ENCODE measurements at regions not wholly inside any gene's neighbourhood (a gene's known extent, or its start where the extent isn't known, plus 50 kb on each side); places are given as distances from the start of the nearest gene placed in this dataset.

GRCh38 chr6:85041376-85041775 lies 277.0 kb upstream of the TBX18 start:
- TF ChIP-seq POLR2A (IDR thresholded peaks at IDR 0.05; ENCODE audit: extremely low read depth, insufficient read length) (no peak), MYC (IDR thresholded peaks at IDR 0.05; ENCODE audit: low read depth, low read length) (no peak), CTCF (IDR thresholded peaks at IDR 0.05; ENCODE audit: low read depth, low read length) (no peak), MAX (IDR thresholded peaks at IDR 0.05; ENCODE audit: low read depth, low read length) (no peak)
- DNase-seq (ENCODE audit: low read depth): peak; percentile 42
- H3K4me3 ChIP-seq (ENCODE audit: low read depth, low read length): no peak overlapping the region

- TF ChIP-seq POLR2A (IDR thresholded peaks at IDR 0.05; ENCODE audit: extremely low read depth, insufficient read length) (no peak), MAX (IDR thresholded peaks at IDR 0.05; ENCODE audit: low read depth, low read length) (no peak), MYC (IDR thresholded peaks at IDR 0.05; ENCODE audit: low read depth, low read length) (no peak), CTCF (IDR thresholded peaks at IDR 0.05; ENCODE audit: low read depth, low read length) (no peak)
- DNase-seq (ENCODE audit: low read depth): no peak
- H3K4me3 ChIP-seq (ENCODE audit: low read depth, low read length): no peak overlapping the region
Observed at GRCh38 chr6:85037221-85037620, 272.8 kb upstream of the TBX18 start.

GRCh38 chr6:85035766-85036165 lies 271.4 kb upstream of the TBX18 start:
- no peak overlapping the region for H3K4me3 ChIP-seq (ENCODE audit: low read depth, low read length)
- no peak for DNase-seq (ENCODE audit: low read depth)
- no peak for TF ChIP-seq MYC (IDR thresholded peaks at IDR 0.05; ENCODE audit: low read depth, low read length)
- TF ChIP-seq MAX (IDR thresholded peaks at IDR 0.05; ENCODE audit: low read depth, low read length): no peak
- TF ChIP-seq CTCF (IDR thresholded peaks at IDR 0.05; ENCODE audit: low read depth, low read length): no peak
- no peak for TF ChIP-seq POLR2A (IDR thresholded peaks at IDR 0.05; ENCODE audit: extremely low read depth, insufficient read length)

- TF ChIP-seq MYC (IDR thresholded peaks at IDR 0.05; ENCODE audit: low read depth, low read length) (no peak), POLR2A (IDR thresholded peaks at IDR 0.05; ENCODE audit: extremely low read depth, insufficient read length) (no peak), MAX (IDR thresholded peaks at IDR 0.05; ENCODE audit: low read depth, low read length) (no peak), CTCF (IDR thresholded peaks at IDR 0.05; ENCODE audit: low read depth, low read length) (no peak)
- DNase-seq (ENCODE audit: low read depth): no peak
- H3K4me3 ChIP-seq (ENCODE audit: low read depth, low read length): no peak overlapping the region
Observed at GRCh38 chr6:85033547-85033946, 269.1 kb upstream of the TBX18 start.

GRCh38 chr6:85026021-85026420 lies 261.6 kb upstream of the TBX18 start:
- no peak overlapping the region for H3K4me3 ChIP-seq (ENCODE audit: low read depth, low read length)
- TF ChIP-seq MYC (IDR thresholded peaks at IDR 0.05; ENCODE audit: low read depth, low read length) (no peak), CTCF (IDR thresholded peaks at IDR 0.05; ENCODE audit: low read depth, low read length) (no peak), MAX (IDR thresholded peaks at IDR 0.05; ENCODE audit: low read depth, low read length) (no peak), POLR2A (IDR thresholded peaks at IDR 0.05; ENCODE audit: extremely low read depth, insufficient read length) (no peak)
- DNase-seq (ENCODE audit: low read depth): no peak

- DNase-seq (ENCODE audit: low read depth): no peak
- TF ChIP-seq POLR2A (IDR thresholded peaks at IDR 0.05; ENCODE audit: extremely low read depth, insufficient read length) (no peak), MAX (IDR thresholded peaks at IDR 0.05; ENCODE audit: low read depth, low read length) (no peak), MYC (IDR thresholded peaks at IDR 0.05; ENCODE audit: low read depth, low read length) (no peak), CTCF (IDR thresholded peaks at IDR 0.05; ENCODE audit: low read depth, low read length) (no peak)
- H3K4me3 ChIP-seq (ENCODE audit: low read depth, low read length): no peak overlapping the region
Observed at GRCh38 chr6:85023721-85024120, 259.3 kb upstream of the TBX18 start.
